HFFc6 (cell line): ENCODE measurements at regions not wholly inside any gene's neighbourhood (a gene's known extent, or its start where the extent isn't known, plus 50 kb on each side); places are given as distances from the start of the nearest gene placed in this dataset.

Experiments
- DNase-seq: peaks from one replicate; pipeline ENCODE4 v3.0.0-alpha.2; 2018
- H3K27ac Mint-ChIP-seq: 2 replicates; pipeline ENCODE4 v1.8.0; 2020; ENCODE audit warnings: mild to moderate bottlenecking, mixed read lengths
- H3K27me3 Mint-ChIP-seq: 2 replicates; pipeline ENCODE4 v1.8.0; 2021; ENCODE audit warnings: mild to moderate bottlenecking, moderate library complexity, mixed read lengths; ENCODE audit not compliant: insufficient read depth
- H3K36me3 Mint-ChIP-seq: 2 replicates; pipeline ENCODE4 v1.8.0; 2021; ENCODE audit warnings: low read depth, mixed read lengths
- H3K4me1 Mint-ChIP-seq: 2 replicates; pipeline ENCODE4 v1.8.0; 2020; ENCODE audit warnings: low read depth, mixed read lengths
- H3K4me3 Mint-ChIP-seq: 2 replicates; pipeline ENCODE4 v1.8.0; 2020; ENCODE audit warnings: mild to moderate bottlenecking, moderate library complexity, mixed read lengths
- H3K9me3 Mint-ChIP-seq: 2 replicates; pipeline ENCODE4 v1.8.0; 2020; ENCODE audit warnings: mild to moderate bottlenecking, mixed read lengths
- CTCF ChIP-seq: fragments of 200-600 bp; sonication (generic); IDR thresholded peaks from 2 replicates; pipeline ENCODE4 v1.5.0; 2021; ENCODE audit warnings: antibody characterized with exemption, mild to moderate bottlenecking

GRCh38 chr4:143017210-143017609 lies 167.5 kb upstream of the USP38 start:
- H3K27ac Mint-ChIP-seq: no peak overlapping the region
- H3K36me3 Mint-ChIP-seq: no peaks in the 10 kb centered on the region
- no peak for TF ChIP-seq CTCF
- H3K9me3 Mint-ChIP-seq: no peaks in the 10 kb centered on the region
- peak overlapping the region; percentile 3; the same call in 1 of the 2 replicates for H3K4me3 Mint-ChIP-seq
- peaks cover 4% of the 10 kb centered on the region; the same call in 1 of the 2 replicates for H3K27me3 Mint-ChIP-seq
- H3K4me1 Mint-ChIP-seq: no peaks in the 10 kb centered on the region
- no peak for DNase-seq

- H3K4me3 Mint-ChIP-seq: no peak overlapping the region
- no peak for TF ChIP-seq CTCF
- no peak overlapping the region for H3K27ac Mint-ChIP-seq
- no peaks in the 10 kb centered on the region for H3K9me3 Mint-ChIP-seq
- no peaks in the 10 kb centered on the region for H3K36me3 Mint-ChIP-seq
- DNase-seq: no peak
- H3K27me3 Mint-ChIP-seq: peaks cover 7% of the 10 kb centered on the region; the same call in 1 of the 2 replicates
- peaks cover 5% of the 10 kb centered on the region; the same call in 1 of the 2 replicates for H3K4me1 Mint-ChIP-seq
Observed at GRCh38 chr4:143019351-143019750, 165.4 kb upstream of the USP38 start.

- TF ChIP-seq CTCF: no peak
- DNase-seq: no peak
- Mint-ChIP-seq H3K27me3 (peaks cover 3% of the 10 kb centered on the region; the same call in 1 of the 2 replicates), H3K4me1 (peaks cover 15% of the 10 kb centered on the region; the same call in 1 of the 2 replicates), H3K9me3 (no peaks in the 10 kb centered on the region), H3K4me3 (no peak overlapping the region), H3K36me3 (no peaks in the 10 kb centered on the region), H3K27ac (no peak overlapping the region)
Observed at GRCh38 chr4:143021384-143021783, 163.3 kb upstream of the USP38 start.

GRCh38 chr4:143023239-143023918 lies 161.3 kb upstream of the USP38 start:
- H3K27ac Mint-ChIP-seq: no peak overlapping the region
- DNase-seq: no peak
- no peaks in the 10 kb centered on the region for H3K9me3 Mint-ChIP-seq
- H3K36me3 Mint-ChIP-seq: no peaks in the 10 kb centered on the region
- TF ChIP-seq CTCF: no peak
- H3K4me3 Mint-ChIP-seq: no peak overlapping the region
- peaks cover 22% of the 10 kb centered on the region for H3K4me1 Mint-ChIP-seq
- peaks cover 3% of the 10 kb centered on the region; the same call in 1 of the 2 replicates for H3K27me3 Mint-ChIP-seq

GRCh38 chr4:143025081-143025704 lies 159.5 kb upstream of the USP38 start:
- no peaks in the 10 kb centered on the region; the same call in none of the 2 replicates for H3K9me3 Mint-ChIP-seq

More at GRCh38 chr4:143025081-143025704, 159.5 kb upstream of the USP38 start:
- DNase-seq: peak; percentile 46
- no peak overlapping the region for H3K4me3 Mint-ChIP-seq
- peaks cover 22% of the 10 kb centered on the region for H3K4me1 Mint-ChIP-seq
- H3K36me3 Mint-ChIP-seq: no peaks in the 10 kb centered on the region
- H3K27me3 Mint-ChIP-seq: peaks cover 3% of the 10 kb centered on the region; the same call in 1 of the 2 replicates
- H3K27ac Mint-ChIP-seq: no peak overlapping the region
- peak; percentile 73 for TF ChIP-seq CTCF
